ENCODE measurements at regions not wholly inside any gene's neighbourhood (a gene's known extent, or its start where the extent isn't known, plus 50 kb on each side); places are given as distances from the start of the nearest gene placed in this dataset.

GRCh38 chr6:1497761-1498105 lies 108.4 kb downstream of the FOXF2 start:
- Histone ChIP-seq H3K27ac (ENCODE audit: low read length) (no peak overlapping the region), H3K4me1 (ENCODE audit: low read length) (no peaks in the 10 kb centered on the region), H3K4me2 (ENCODE audit: low read depth, low read length) (no peak overlapping the region), H3K27me3 (replicated peaks; ENCODE audit: insufficient read depth, low read length) (no peaks in the 10 kb centered on the region), H3K4me3 (ENCODE audit: low read length) (no peak overlapping the region), H2AFZ (ENCODE audit: low read length) (no peak overlapping the region), H3K9me2 (replicated peaks; ENCODE audit: insufficient read depth, low read length) (no peaks in the 10 kb centered on the region), H3K79me2 (ENCODE audit: low read length) (no peaks in the 10 kb centered on the region), H3K9ac (ENCODE audit: low read length) (no peak overlapping the region), H3K9me3 (replicated peaks; ENCODE audit: insufficient read depth, low read length) (no peaks in the 10 kb centered on the region), H4K20me1 (ENCODE audit: insufficient read depth, low read length) (no peaks in the 10 kb centered on the region), H3K36me3 (replicated peaks; ENCODE audit: insufficient read depth, low read length) (no peaks in the 10 kb centered on the region), H3F3A (ENCODE audit: insufficient read depth, low read length) (no peaks in the 10 kb centered on the region)
- TF ChIP-seq, protein P1, sequence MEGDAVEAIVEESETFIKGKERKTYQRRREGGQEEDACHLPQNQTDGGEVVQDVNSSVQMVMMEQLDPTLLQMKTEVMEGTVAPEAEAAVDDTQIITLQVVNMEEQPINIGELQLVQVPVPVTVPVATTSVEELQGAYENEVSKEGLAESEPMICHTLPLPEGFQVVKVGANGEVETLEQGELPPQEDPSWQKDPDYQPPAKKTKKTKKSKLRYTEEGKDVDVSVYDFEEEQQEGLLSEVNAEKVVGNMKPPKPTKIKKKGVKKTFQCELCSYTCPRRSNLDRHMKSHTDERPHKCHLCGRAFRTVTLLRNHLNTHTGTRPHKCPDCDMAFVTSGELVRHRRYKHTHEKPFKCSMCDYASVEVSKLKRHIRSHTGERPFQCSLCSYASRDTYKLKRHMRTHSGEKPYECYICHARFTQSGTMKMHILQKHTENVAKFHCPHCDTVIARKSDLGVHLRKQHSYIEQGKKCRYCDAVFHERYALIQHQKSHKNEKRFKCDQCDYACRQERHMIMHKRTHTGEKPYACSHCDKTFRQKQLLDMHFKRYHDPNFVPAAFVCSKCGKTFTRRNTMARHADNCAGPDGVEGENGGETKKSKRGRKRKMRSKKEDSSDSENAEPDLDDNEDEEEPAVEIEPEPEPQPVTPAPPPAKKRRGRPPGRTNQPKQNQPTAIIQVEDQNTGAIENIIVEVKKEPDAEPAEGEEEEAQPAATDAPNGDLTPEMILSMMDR (IDR thresholded peaks at IDR 0.05; ENCODE audit: low read length), result no peak
- TF ChIP-seq EZH2 (optimal IDR thresholded peaks at IDR 0.05; ENCODE audit: low read depth, low read length) (no peak), EZH2phosphoT487 (IDR thresholded peaks at IDR 0.05; ENCODE audit: low read length) (no peak)
- DNase-seq, result no peak

GRCh38 chr6:1498491-1499113 lies 109.2 kb downstream of the FOXF2 start:
- no peak overlapping the region for H3K4me3 ChIP-seq (ENCODE audit: low read length)
- H2AFZ ChIP-seq (ENCODE audit: low read length), result no peak overlapping the region
- TF ChIP-seq EZH2phosphoT487 (IDR thresholded peaks at IDR 0.05; ENCODE audit: low read length) (no peak), EZH2 (optimal IDR thresholded peaks at IDR 0.05; ENCODE audit: low read depth, low read length) (no peak)
- TF ChIP-seq, protein P1 (IDR thresholded peaks at IDR 0.05; ENCODE audit: low read length), result 0 out of 2 replicates have a peak, but pooled peaks have one; percentile 18

GRCh38 chr6:1499777-1500176 lies 109.9 kb upstream of the FOXC1 start:
- Histone ChIP-seq H3K27me3 (replicated peaks; ENCODE audit: insufficient read depth, low read length) (no peaks in the 10 kb centered on the region), H3K36me3 (replicated peaks; ENCODE audit: insufficient read depth, low read length) (no peaks in the 10 kb centered on the region), H4K20me1 (ENCODE audit: insufficient read depth, low read length) (no peaks in the 10 kb centered on the region), H3K27ac (ENCODE audit: low read length) (no peak overlapping the region), H2AFZ (ENCODE audit: low read length) (no peak overlapping the region), H3K4me1 (ENCODE audit: low read length) (no peaks in the 10 kb centered on the region), H3K4me3 (ENCODE audit: low read length) (no peak overlapping the region), H3K4me2 (ENCODE audit: low read depth, low read length) (no peak overlapping the region), H3K79me2 (ENCODE audit: low read length) (no peaks in the 10 kb centered on the region), H3K9me3 (replicated peaks; ENCODE audit: insufficient read depth, low read length) (no peaks in the 10 kb centered on the region), H3K9ac (ENCODE audit: low read length) (no peak overlapping the region), H3K9me2 (replicated peaks; ENCODE audit: insufficient read depth, low read length) (no peaks in the 10 kb centered on the region), H3F3A (ENCODE audit: insufficient read depth, low read length) (no peaks in the 10 kb centered on the region)
- TF ChIP-seq, protein P1 (IDR thresholded peaks at IDR 0.05; ENCODE audit: low read length), result no peak
- TF ChIP-seq EZH2 (optimal IDR thresholded peaks at IDR 0.05; ENCODE audit: low read depth, low read length) (no peak), EZH2phosphoT487 (IDR thresholded peaks at IDR 0.05; ENCODE audit: low read length) (no peak)
- no peak for DNase-seq

More at GRCh38 chr6:1498491-1499113, 109.2 kb downstream of the FOXF2 start:
- Histone ChIP-seq H3K27me3 (replicated peaks; ENCODE audit: insufficient read depth, low read length) (no peaks in the 10 kb centered on the region), H4K20me1 (ENCODE audit: insufficient read depth, low read length) (no peaks in the 10 kb centered on the region), H3K27ac (ENCODE audit: low read length) (no peak overlapping the region), H3K9ac (ENCODE audit: low read length) (no peak overlapping the region), H3F3A (ENCODE audit: insufficient read depth, low read length) (no peaks in the 10 kb centered on the region), H3K36me3 (replicated peaks; ENCODE audit: insufficient read depth, low read length) (no peaks in the 10 kb centered on the region), H3K9me2 (replicated peaks; ENCODE audit: insufficient read depth, low read length) (no peaks in the 10 kb centered on the region), H3K9me3 (replicated peaks; ENCODE audit: insufficient read depth, low read length) (no peaks in the 10 kb centered on the region), H3K79me2 (ENCODE audit: low read length) (no peaks in the 10 kb centered on the region), H3K4me2 (ENCODE audit: low read depth, low read length) (no peak overlapping the region), H3K4me1 (ENCODE audit: low read length) (no peaks in the 10 kb centered on the region)
- DNase-seq, result no peak
